ENCODE measurements at regions not wholly inside any gene's neighbourhood (a gene's known extent, or its start where the extent isn't known, plus 50 kb on each side); places are given as distances from the start of the nearest gene placed in this dataset.

- TF ChIP-seq IRF3 (IDR thresholded peaks at IDR 0.05): no peak
- TF ChIP-seq MAX (IDR thresholded peaks at IDR 0.05; ENCODE audit: low read depth, low read length): no peak
- no peak for TF ChIP-seq YBX1 (IDR thresholded peaks at IDR 0.05)
Observed at GRCh38 chrX:28225513-28225912, 244.3 kb upstream of the DCAF8L1 start (continued).

- no peaks in the 10 kb centered on the region for H3K79me2 ChIP-seq (ENCODE audit: control insufficient read depth, insufficient read depth, low read length)
- ATAC-seq: no peak
- 5% methylated on average over 3 of the region's 3 CpGs for WGBS (ENCODE audit: insufficient coverage, insufficient replicate concordance, low lambda C conversion rate, missing lambda C conversion rate)
- no TSS peak for BruUV-seq (replicated peaks)
- in situ Hi-C loops (cut with MboI): no loop called here
- ChIA-PET SMC1A (ENCODE audit: uncharacterized antibody, unreplicated experiment) (no interaction called here), CTCF (interaction anchor here (0.6 kb wide), 1 partner anchor 84 kb away, joined by 3 read pairs; no protein-coding TSS in a partner anchor), POLR2A (no interaction called here), RAD21 (ENCODE audit: unreplicated experiment) (no interaction called here)
- H3K9ac ChIP-seq (ENCODE audit: control insufficient read depth, insufficient read depth, low read length): no peak overlapping the region
- H2AFZ ChIP-seq (ENCODE audit: control insufficient read depth, low read depth, low read length): no peak overlapping the region
- H3K4me2 ChIP-seq (ENCODE audit: control insufficient read depth, insufficient read depth): no peak overlapping the region
- no peaks in the 10 kb centered on the region for H3K36me3 ChIP-seq (ENCODE audit: control insufficient read depth in 2 of 2, insufficient read depth in 2 of 2, low read length in 1 of 2)
- intact Hi-C loops (cut with micrococcal nuclease; ENCODE audit: unreplicated experiment): no loop called here
- H3K27me3 ChIP-seq (replicated peaks in 1 of 2; ENCODE audit: control insufficient read depth in 2 of 2, insufficient read depth in 2 of 2, low read length in 1 of 2): no peaks in the 10 kb centered on the region
- DNase-seq (ENCODE audit: low read depth, low spot score): no peak
- no peak for FAIRE-seq
- H3K9me3 ChIP-seq (replicated peaks; ENCODE audit: control insufficient read depth, insufficient read depth, low read length): no peaks in the 10 kb centered on the region
- H3K27ac ChIP-seq (ENCODE audit: control insufficient read depth, insufficient read depth): no peak overlapping the region
- TF ChIP-seq MEF2A (IDR thresholded peaks at IDR 0.05; ENCODE audit: insufficient read depth, low read depth, low read length) (no peak), CTCF (IDR thresholded peaks at IDR 0.05 in 2 of 3, conservative IDR thresholded peaks at IDR 0.05 in 1 of 3; ENCODE audit: control insufficient read depth in 2 of 3, extremely low read depth in 1 of 3, insufficient read depth in 1 of 3, low read depth in 3 of 3, low read length in 3 of 3) (no peak)
- H3K4me1 ChIP-seq (ENCODE audit: control insufficient read depth, insufficient read depth, low read length): no peaks in the 10 kb centered on the region
- no peaks in the 10 kb centered on the region for H4K20me1 ChIP-seq (ENCODE audit: control insufficient read depth, insufficient read depth)
- no peak overlapping the region for H3K4me3 ChIP-seq
Observed at GRCh38 chrX:28223991-28224390, 242.7 kb upstream of the DCAF8L1 start.

All from GM12878 (cell line).